Immature natural killer cell (primary cell): ENCODE measurements at regions not wholly inside any gene's neighbourhood (a gene's known extent, or its start where the extent isn't known, plus 50 kb on each side); places are given as distances from the start of the nearest gene placed in this dataset.

Experiments used
- DNase-seq, 3 donors: peaks; one replicate each; pipeline ENCODE4 v3.0.0; 2022; ENCODE audit warnings: mixed read lengths in 1 of 3
- H3K27ac Mint-ChIP-seq, 6 donors: one replicate each; pipeline ENCODE4 v1.8.0; 2020; ENCODE audit warnings: mixed read lengths in 6 of 6, mild to moderate bottlenecking in 5 of 6, inconsistent platforms in 4 of 6, moderate library complexity in 3 of 6
- H3K27me3 Mint-ChIP-seq, 3 donors: one replicate each; pipeline ENCODE4 v1.8.0; 2020 to 2021; ENCODE audit warnings: low read depth in 3 of 3, mild to moderate bottlenecking in 3 of 3, mixed read lengths in 3 of 3, moderate library complexity in 3 of 3, inconsistent platforms in 1 of 3
- H3K36me3 Mint-ChIP-seq, 3 donors: one replicate each; pipeline ENCODE4 v1.8.0; 2020; ENCODE audit warnings: mixed read lengths in 3 of 3, inconsistent platforms in 2 of 3, mild to moderate bottlenecking in 2 of 3
- H3K4me1 Mint-ChIP-seq, 2 donors: one replicate each; pipeline ENCODE4 v1.8.0; 2020; ENCODE audit warnings: inconsistent platforms in 2 of 2, mild to moderate bottlenecking in 2 of 2, mixed read lengths in 2 of 2, moderate library complexity in 1 of 2
- H3K4me3 Mint-ChIP-seq, 5 donors: one replicate each; pipeline ENCODE4 v1.8.0; 2020; ENCODE audit warnings: mild to moderate bottlenecking in 5 of 5, mixed read lengths in 5 of 5, inconsistent platforms in 3 of 5, moderate library complexity in 3 of 5
- H3K9me3 Mint-ChIP-seq, 6 donors: one replicate each; pipeline ENCODE4 v1.8.0; 2020; ENCODE audit warnings: mild to moderate bottlenecking in 6 of 6, mixed read lengths in 6 of 6, inconsistent platforms in 4 of 6, moderate library complexity in 3 of 6

DNA sequence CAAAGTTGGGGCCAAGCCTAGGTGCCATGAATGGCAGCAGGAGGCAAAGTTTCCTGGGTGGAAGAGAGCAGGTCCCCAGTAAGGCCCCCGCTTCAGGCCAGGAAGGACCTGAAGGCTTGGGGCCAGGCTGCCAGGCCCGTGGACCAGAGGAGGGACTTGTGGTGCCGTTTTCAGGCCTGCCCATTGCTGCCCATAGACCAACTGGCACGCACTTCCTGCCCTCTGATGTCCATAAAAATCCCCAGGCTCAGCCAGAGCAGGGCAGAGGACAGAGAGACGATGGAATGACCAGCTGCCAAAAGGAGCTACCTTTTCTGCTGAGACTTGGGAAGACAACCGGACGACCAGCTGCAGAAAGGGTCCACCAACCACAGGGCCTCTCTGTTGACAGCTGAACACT, 1205.5 kb downstream of the ARAP2 start:
- no peak overlapping the region for H3K27ac Mint-ChIP-seq
- H3K4me1 Mint-ChIP-seq: no peaks in the 10 kb centered on the region
- peaks cover 0 to 1% (median 0%) of the 10 kb centered on the region in 3 donors for H3K27me3 Mint-ChIP-seq
- peaks cover 8 to 32% (median 12%) of the 10 kb centered on the region in 6 donors for H3K9me3 Mint-ChIP-seq
- DNase-seq: no peak
- no peaks in the 10 kb centered on the region for H3K36me3 Mint-ChIP-seq
- H3K4me3 Mint-ChIP-seq: no peak overlapping the region

DNA sequence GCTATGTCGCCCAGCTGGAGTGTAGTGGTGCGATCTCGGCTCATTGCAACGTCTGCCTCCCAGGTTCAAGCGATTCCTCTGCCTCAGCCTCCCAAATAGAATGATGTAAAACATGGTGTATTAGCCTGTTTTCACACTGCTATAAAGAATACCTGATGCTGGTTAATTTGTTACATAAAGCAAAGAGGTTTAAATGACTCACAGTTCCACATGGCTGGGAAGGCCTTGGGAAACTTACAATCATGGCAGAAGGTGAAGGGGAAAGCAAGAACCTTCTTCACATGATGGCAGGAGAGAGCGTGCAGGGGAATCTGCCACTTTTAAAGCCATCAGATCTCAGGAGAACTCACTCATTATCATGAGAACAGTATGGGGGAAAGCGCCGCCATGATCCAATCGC, 1191.8 kb downstream of the ARAP2 start:
- no peak for DNase-seq
- peaks cover 0 to 16% (median 2%) of the 10 kb centered on the region in 6 donors for H3K9me3 Mint-ChIP-seq
- H3K27me3 Mint-ChIP-seq: no peaks in the 10 kb centered on the region
- no peak overlapping the region for H3K27ac Mint-ChIP-seq
- H3K36me3 Mint-ChIP-seq: no peaks in the 10 kb centered on the region
- no peaks in the 10 kb centered on the region for H3K4me1 Mint-ChIP-seq
- H3K4me3 Mint-ChIP-seq: no peak overlapping the region

DNA sequence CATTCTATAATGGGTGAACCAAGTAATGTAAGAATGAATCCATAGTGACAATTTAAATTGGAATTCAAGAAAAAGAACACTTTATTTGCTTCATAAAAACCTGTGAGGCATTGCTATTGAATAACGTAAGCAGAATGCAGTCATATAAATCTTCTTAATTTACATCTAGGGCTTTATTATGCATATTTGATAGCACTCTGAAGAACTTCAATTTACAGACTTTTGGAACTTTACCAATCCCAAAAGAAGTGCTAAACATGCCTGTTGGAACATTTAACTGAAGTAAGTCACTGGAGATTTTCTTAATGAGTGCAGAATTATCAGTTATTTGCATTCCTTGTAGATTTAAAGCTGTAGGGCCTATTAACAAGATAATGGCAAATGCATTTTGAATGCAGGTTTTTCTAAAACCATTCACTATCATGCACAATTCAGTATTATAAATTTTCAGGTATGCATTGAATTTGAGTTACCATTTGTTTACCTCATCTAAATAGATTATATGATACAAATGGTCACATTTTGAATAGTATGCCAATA, 1181.2 kb downstream of the ARAP2 start:
- Mint-ChIP-seq H3K4me1 (no peaks in the 10 kb centered on the region), H3K4me3 (no peak overlapping the region), H3K27me3 (peaks cover 0 to 1% (median 0%) of the 10 kb centered on the region in 3 donors), H3K27ac (no peak overlapping the region), H3K36me3 (no peaks in the 10 kb centered on the region), H3K9me3 (peaks cover 0 to 15% (median 6%) of the 10 kb centered on the region in 6 donors)
- DNase-seq: no peak

DNA sequence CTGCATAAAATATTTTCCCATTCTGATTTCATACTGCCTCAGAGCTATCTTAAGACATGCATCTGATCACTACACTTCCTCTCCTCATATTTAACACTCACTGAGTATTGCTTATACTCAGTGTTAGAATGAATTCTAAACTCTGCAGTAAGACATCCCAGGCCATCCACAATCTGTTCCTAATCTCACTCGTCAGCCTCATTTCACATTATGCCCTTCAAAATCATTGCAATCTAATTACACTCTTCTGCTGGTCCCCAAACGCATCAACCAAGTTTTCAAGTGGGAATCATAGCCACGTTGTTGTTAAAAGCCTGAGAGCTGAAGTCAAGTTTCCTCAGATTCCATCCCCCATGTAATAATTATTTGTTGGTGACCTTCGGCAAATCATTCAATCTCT, 1177.9 kb downstream of the ARAP2 start:
- Mint-ChIP-seq H3K9me3 (peaks cover 0 to 13% (median 6%) of the 10 kb centered on the region in 6 donors), H3K27me3 (peaks cover 0 to 5% (median 0%) of the 10 kb centered on the region in 3 donors), H3K4me1 (no peaks in the 10 kb centered on the region), H3K4me3 (no peak overlapping the region), H3K36me3 (no peaks in the 10 kb centered on the region), H3K27ac (no peak overlapping the region)
- no peak for DNase-seq

DNA sequence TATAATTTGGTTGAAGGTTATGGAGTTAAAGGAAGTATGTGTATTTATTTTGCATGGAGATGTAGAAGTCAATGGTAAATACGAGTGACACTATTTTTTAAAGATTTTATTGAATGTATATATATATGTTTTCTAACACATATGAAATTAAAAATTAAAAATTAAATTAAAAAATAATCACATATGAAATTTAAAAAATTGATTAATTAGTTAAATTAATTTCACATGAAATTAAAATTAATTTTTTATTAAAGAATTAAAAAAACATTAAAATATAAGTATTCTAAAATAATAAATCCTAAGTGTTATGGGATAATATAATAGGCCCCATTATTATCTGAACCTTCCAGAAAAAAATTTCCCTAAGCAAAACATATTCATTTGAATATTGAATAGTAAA, 1163.5 kb downstream of the ARAP2 start:
- Mint-ChIP-seq H3K27me3 (no peaks in the 10 kb centered on the region), H3K9me3 (peaks cover 1 to 16% (median 8%) of the 10 kb centered on the region in 6 donors), H3K4me1 (no peaks in the 10 kb centered on the region), H3K36me3 (peaks cover 0 to 3% (median 0%) of the 10 kb centered on the region in 3 donors), H3K27ac (no peak overlapping the region), H3K4me3 (no peak overlapping the region)
- no peak for DNase-seq

DNA sequence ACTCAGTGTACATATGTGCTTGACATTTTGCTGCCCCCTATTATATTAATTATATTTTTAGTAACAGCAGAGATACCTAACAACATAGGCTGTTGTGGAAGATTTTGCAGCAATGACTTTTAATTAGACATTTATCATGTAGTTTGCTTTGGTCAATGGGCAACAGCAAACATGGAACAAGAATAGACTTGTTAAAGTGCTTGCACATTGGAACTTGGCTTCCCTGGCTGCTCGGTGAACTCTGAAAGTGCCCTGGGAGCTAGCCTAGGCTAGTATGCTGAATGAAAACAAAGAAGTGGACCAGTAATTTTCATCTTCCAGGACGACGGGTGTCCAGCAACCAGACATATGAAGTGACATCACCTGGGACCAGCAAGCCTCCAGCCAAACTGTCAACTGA, 1157.1 kb downstream of the ARAP2 start:
- Mint-ChIP-seq H3K4me3 (no peak overlapping the region), H3K4me1 (no peaks in the 10 kb centered on the region), H3K27me3 (no peaks in the 10 kb centered on the region), H3K27ac (no peak overlapping the region), H3K9me3 (peaks cover 2 to 13% (median 8%) of the 10 kb centered on the region in 6 donors), H3K36me3 (no peaks in the 10 kb centered on the region)
- DNase-seq: no peak

DNA sequence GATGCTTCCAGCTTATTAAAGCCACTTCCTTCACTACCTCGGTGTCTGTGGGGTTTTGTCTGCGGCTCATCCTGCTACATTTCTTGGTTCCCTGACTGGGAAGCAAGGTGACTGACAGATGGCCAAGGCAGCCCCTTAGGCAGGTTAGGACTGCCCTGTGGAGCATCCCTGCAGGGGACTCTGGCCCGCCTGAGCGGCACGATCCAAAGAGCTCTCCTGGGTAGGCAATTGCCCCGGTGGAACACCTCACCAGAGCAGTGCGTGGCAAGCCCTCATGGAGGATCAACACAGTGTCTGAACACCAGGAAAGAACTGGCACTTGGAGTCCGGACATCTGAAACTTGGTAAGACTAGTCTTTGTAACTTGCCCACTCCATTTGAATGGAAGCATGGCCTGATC, 1143.4 kb downstream of the ARAP2 start:
- peaks cover 2 to 29% (median 8%) of the 10 kb centered on the region in 6 donors for H3K9me3 Mint-ChIP-seq
- no peaks in the 10 kb centered on the region for H3K36me3 Mint-ChIP-seq
- H3K27me3 Mint-ChIP-seq: peaks cover 0 to 4% (median 0%) of the 10 kb centered on the region in 3 donors
- H3K27ac Mint-ChIP-seq: no peak overlapping the region
- H3K4me1 Mint-ChIP-seq: no peaks in the 10 kb centered on the region
- H3K4me3 Mint-ChIP-seq: no peak overlapping the region
- DNase-seq: no peak

DNA sequence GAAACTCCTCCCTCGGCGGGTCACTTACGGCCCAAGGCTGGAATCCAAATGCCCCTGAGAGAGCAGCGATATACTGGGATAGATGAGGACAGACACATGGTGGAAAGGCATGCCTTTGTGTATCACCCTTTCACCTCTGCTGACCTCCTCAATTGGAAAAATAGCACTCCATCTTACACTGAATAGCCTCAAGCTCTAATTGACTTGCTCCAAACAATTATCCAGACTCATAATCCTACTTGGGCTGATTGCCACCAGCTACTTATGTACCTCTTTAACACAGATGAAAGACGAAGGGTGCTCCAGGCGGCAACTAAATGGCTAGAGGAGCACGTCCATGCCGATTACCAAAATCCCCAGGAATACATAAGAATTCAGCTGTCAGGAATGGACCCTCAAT, 1142.2 kb downstream of the ARAP2 start:
- Mint-ChIP-seq H3K36me3 (no peaks in the 10 kb centered on the region), H3K4me1 (no peaks in the 10 kb centered on the region)

DNA sequence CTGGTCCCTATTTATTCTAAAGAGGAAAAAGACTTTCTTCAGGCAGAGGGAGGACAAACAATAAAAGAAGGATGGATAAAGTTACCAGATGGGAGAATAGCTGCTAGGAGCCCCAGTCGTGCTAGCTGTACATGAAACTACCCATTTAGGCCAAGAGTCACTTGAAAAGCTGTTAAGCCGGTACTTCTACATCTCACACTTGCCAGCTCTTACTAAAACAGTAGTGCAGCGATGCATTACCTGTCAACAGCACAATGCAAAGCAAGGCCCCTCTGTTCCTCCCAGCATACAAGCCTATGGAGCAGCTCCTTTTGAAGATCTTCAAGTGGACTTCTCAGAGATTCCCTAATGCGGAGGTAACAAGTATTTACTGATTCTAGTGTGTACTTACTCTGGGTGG, 1138.8 kb downstream of the ARAP2 start:
- Mint-ChIP-seq H3K9me3 (peaks cover 7 to 23% (median 10%) of the 10 kb centered on the region in 6 donors), H3K27ac (no peak overlapping the region), H3K4me1 (no peaks in the 10 kb centered on the region), H3K27me3 (peaks cover 0 to 4% (median 0%) of the 10 kb centered on the region in 3 donors), H3K4me3 (no peak overlapping the region), H3K36me3 (no peaks in the 10 kb centered on the region)
- DNase-seq: no peak

More for the DNA sequence above, 1142.2 kb downstream of the ARAP2 start:
- no peak for DNase-seq
- peaks cover 2 to 29% (median 9%) of the 10 kb centered on the region in 6 donors for H3K9me3 Mint-ChIP-seq
- H3K27me3 Mint-ChIP-seq: peaks cover 0 to 4% (median 0%) of the 10 kb centered on the region in 3 donors
- no peak overlapping the region for H3K4me3 Mint-ChIP-seq
- H3K27ac Mint-ChIP-seq: no peak overlapping the region

DNA sequence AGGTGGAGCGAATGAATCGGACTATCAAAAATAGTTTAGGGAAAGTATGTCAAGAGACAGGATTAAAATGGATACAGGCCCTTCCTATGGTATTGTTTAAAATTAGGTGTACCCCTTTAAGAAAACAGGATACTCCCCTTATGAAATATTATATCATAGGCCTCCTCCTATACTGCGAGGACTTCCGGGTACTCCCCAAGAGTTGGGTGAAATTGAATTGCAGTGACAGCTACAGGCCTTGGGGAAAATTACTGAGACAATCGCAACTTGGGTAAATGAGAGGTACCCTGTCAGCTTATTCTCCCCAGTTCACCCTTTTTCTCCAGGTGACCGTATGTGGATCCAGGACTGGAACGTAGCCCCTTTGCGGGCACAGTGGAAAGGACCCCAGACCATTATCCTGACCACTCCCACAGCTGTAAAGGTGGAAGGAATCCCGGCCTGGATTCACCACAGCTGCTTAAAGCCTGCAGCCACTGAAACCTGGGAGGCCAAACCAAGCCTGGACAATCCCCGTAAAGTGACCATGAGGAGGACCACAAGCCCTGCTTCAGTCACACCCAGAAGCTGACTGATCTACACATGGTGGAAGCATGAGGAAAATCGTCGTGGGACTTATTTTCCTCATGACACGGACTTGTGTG, 1138.1 kb downstream of the ARAP2 start:
- Mint-ChIP-seq H3K27me3 (peaks cover 0 to 3% (median 0%) of the 10 kb centered on the region in 3 donors), H3K4me3 (no peak overlapping the region), H3K27ac (no peak overlapping the region), H3K9me3 (peaks cover 7 to 22% (median 10%) of the 10 kb centered on the region in 6 donors), H3K4me1 (no peaks in the 10 kb centered on the region), H3K36me3 (no peaks in the 10 kb centered on the region)
- DNase-seq: no peak

DNA sequence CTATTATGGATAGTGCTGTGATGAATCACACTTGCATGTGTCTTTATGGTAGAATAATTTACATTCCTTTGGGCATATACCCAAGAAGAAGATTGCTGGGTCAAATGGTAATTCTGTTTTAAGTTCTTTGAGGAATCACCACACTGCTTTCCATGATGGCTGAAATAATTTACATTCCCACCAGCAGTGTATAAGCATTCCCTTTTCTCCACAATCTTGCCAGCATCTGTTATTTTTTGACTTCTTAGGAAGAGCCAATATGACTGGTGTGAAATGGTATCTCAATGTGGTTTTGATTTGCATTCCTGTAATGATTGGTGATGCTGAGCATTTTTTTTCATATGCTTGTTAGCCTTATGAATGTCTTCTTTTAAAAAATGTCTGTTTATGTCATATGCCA, 1120.2 kb downstream of the ARAP2 start:
- Mint-ChIP-seq H3K4me1 (no peaks in the 10 kb centered on the region), H3K27me3 (no peaks in the 10 kb centered on the region), H3K27ac (no peak overlapping the region), H3K9me3 (peaks cover 0 to 10% (median 6%) of the 10 kb centered on the region in 6 donors), H3K36me3 (no peaks in the 10 kb centered on the region), H3K4me3 (no peak overlapping the region)
- no peak for DNase-seq

DNA sequence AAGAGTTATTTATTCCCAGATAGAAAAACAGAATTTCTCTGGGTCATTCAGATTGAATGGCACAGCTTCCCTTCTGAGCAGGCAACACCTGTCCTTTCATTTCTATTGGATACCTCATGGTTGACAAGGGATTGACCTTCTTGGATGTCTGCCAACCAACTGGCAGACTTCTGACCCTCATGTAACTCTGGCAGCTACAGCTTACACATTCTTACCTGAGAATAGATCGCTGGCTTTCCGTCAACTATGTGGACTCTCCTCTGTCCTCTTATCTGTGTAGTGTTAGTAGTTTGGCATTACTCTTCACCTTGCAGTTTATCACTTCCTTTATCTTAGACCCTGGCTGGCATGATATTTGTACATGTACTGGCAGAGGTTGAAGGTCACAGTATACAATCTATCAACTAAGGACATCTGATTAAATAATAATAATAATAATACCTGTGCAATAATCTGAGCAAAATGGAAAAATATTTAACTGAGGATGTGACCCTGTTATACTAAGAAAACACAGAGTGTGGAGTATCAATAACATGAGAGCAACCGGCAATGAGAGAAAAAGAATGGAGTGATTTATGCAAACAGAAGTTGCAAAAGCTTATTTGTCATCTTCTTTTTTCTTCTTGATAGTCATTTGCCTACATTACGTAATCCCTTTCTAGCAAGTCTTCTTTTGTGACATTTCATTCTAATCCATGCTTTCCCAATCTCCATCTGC, 1118.2 kb downstream of the ARAP2 start:
- no peaks in the 10 kb centered on the region for H3K36me3 Mint-ChIP-seq
- no peak overlapping the region for H3K4me3 Mint-ChIP-seq
- no peak overlapping the region for H3K27ac Mint-ChIP-seq
- peaks cover 0 to 15% (median 11%) of the 10 kb centered on the region in 6 donors for H3K9me3 Mint-ChIP-seq
- H3K27me3 Mint-ChIP-seq: no peaks in the 10 kb centered on the region
- DNase-seq: no peak
- H3K4me1 Mint-ChIP-seq: no peaks in the 10 kb centered on the region

DNA sequence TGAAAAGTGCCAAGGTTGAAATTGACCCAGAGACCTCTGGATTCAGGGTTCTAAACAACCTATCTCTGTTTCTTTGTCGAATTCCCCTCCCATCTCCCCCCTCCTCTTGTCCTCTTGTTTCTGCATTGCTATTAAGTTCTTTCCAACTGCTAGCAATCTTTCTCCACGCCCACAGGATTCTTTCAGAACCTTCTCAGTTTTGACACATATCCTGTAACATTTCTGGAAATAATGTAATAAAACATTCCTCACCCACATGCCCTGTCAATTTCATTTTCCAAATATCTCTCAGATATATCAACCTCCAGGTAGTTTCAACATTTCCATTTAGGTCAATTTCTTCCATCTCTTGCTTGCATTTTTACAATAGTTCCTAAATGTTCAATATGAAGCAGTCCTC, 1105.9 kb downstream of the ARAP2 start:
- no peaks in the 10 kb centered on the region for H3K36me3 Mint-ChIP-seq
- no peaks in the 10 kb centered on the region for H3K4me1 Mint-ChIP-seq
- H3K27ac Mint-ChIP-seq: no peak overlapping the region
- H3K27me3 Mint-ChIP-seq: no peaks in the 10 kb centered on the region
- no peak overlapping the region for H3K4me3 Mint-ChIP-seq
- peaks cover 1 to 26% (median 5%) of the 10 kb centered on the region in 6 donors for H3K9me3 Mint-ChIP-seq
- DNase-seq: no peak

DNA sequence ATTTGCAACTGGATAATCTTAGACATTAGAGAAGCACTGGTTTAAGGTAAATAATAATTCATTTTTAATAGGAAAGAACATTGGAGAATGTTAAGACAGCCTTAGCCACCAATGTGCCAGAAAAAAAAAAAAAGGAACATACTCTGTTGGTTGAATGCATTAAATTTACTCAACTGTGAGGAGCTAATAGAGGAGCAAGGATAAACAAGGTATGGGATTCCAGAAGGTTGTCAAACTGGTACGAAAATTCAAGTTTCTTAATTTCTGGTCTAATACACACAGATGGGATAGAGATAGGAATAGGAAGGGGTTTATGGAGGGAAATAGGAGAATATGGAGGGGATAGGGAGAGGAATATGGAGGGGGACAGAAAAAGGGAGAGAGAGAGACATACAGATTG, 1096.6 kb downstream of the ARAP2 start:
- Mint-ChIP-seq H3K4me3 (no peak overlapping the region), H3K4me1 (no peaks in the 10 kb centered on the region), H3K27me3 (peaks cover 0 to 1% (median 0%) of the 10 kb centered on the region in 3 donors), H3K27ac (no peak overlapping the region), H3K36me3 (no peaks in the 10 kb centered on the region), H3K9me3 (peaks cover 4 to 29% (median 13%) of the 10 kb centered on the region in 6 donors)
- no peak for DNase-seq
